ENCODE measurements at regions not wholly inside any gene's neighbourhood (a gene's known extent, or its start where the extent isn't known, plus 50 kb on each side); places are given as distances from the start of the nearest gene placed in this dataset.

GRCh38 chr17:70820276-70820675, 650.9 kb downstream of the KCNJ2 start:
- DNase-seq = no peak

GRCh38 chr17:70825321-70826125, 656.2 kb downstream of the KCNJ2 start:
- DNase-seq = no peak

GRCh38 chr17:70829876-70830275, 660.5 kb downstream of the KCNJ2 start:
- no peak for DNase-seq

- DNase-seq = no peak
Measured at GRCh38 chr17:70834039-70834438, 664.7 kb downstream of the KCNJ2 start.

GRCh38 chr17:70848785-70849184, 679.5 kb downstream of the KCNJ2 start:
- no peak for DNase-seq

GRCh38 chr17:70855401-70856054, 686.2 kb downstream of the KCNJ2 start:
- no peak for DNase-seq

- no peak for DNase-seq
Measured at GRCh38 chr17:70857351-70857750, 688.0 kb downstream of the KCNJ2 start.

GRCh38 chr17:70859829-70860228, 690.5 kb downstream of the KCNJ2 start:
- no peak for DNase-seq

GRCh38 chr17:70862295-70862694, 693.0 kb downstream of the KCNJ2 start:
- DNase-seq = no peak

GRCh38 chr17:70863436-70864248, 694.3 kb downstream of the KCNJ2 start:
- no peak for DNase-seq

GRCh38 chr17:70865993-70866804, 696.9 kb downstream of the KCNJ2 start:
- DNase-seq = no peak

- no peak for DNase-seq
Measured at GRCh38 chr17:70868149-70868548, 698.8 kb downstream of the KCNJ2 start.

GRCh38 chr17:70869402-70870085, 700.2 kb downstream of the KCNJ2 start:
- no peak for DNase-seq

GRCh38 chr17:70871180-70871818, 702.0 kb downstream of the KCNJ2 start:
- DNase-seq = no peak

- DNase-seq = no peak
Measured at GRCh38 chr17:70872103-70872502, 702.8 kb downstream of the KCNJ2 start.

- no peak for DNase-seq
Measured at GRCh38 chr17:70875729-70876310, 706.5 kb downstream of the KCNJ2 start.

GRCh38 chr17:70878879-70879278, 709.5 kb downstream of the KCNJ2 start:
- DNase-seq = no peak

GRCh38 chr17:70879401-70879800, 710.1 kb downstream of the KCNJ2 start:
- no peak for DNase-seq

GRCh38 chr17:70881093-70881492, 711.8 kb downstream of the KCNJ2 start:
- no peak for DNase-seq

GRCh38 chr17:70882504-70882903, 713.2 kb downstream of the KCNJ2 start:
- no peak for DNase-seq

- DNase-seq = no peak
Measured at GRCh38 chr17:70886648-70887047, 717.3 kb downstream of the KCNJ2 start.

Data from stimulated activated CD4-positive, alpha-beta T cell treated with anti-CD3 and anti-CD28 coated beads, Interleukin-2, amount 100 ng/mL, for 48 hours (primary cell).